ENCODE measurements at regions not wholly inside any gene's neighbourhood (a gene's known extent, or its start where the extent isn't known, plus 50 kb on each side); places are given as distances from the start of the nearest gene placed in this dataset.
"Not testable (repeated sequence)": the region's sequence is repeated elsewhere in the genome, so short reads cannot be mapped to it uniquely, and the experiment has no call there.

- no peak for ATAC-seq
- Mint-ChIP-seq H3K36me3 (peaks cover under 1 to 2% of the 10 kb centered on the region in 2 donors), H3K9me3 (peaks cover 0 to under 1% of the 10 kb centered on the region in 2 donors), H3K27ac (no peak overlapping the region)
- no peak for DNase-seq (ENCODE audit: low spot score in 2 of 2)
Observed at GRCh38 chr22:23452231-23453010, 127.7 kb downstream of the IGLL1 start.

GRCh38 chr22:23451452-23452230 is 128.4 kb downstream of the IGLL1 start:
- ATAC-seq (peak; percentile 77 to 92), DNase-seq (ENCODE audit: low spot score in 2 of 2) (peak in 1 of 2 donors; percentile 21)
- not testable (repeated sequence) for H3K9me3 Mint-ChIP-seq, H3K36me3 Mint-ChIP-seq, H3K27ac Mint-ChIP-seq

- H3K27ac Mint-ChIP-seq; H3K9me3 Mint-ChIP-seq; DNase-seq (ENCODE audit: low spot score in 2 of 2); ATAC-seq: not testable (repeated sequence)
- peaks cover 12 to 13% of the 10 kb centered on the region in 2 donors for H3K36me3 Mint-ChIP-seq
Observed at GRCh38 chr22:23450821-23451220, 129.3 kb downstream of the IGLL1 start.

GRCh38 chr22:23450434-23450795 is 129.7 kb downstream of the IGLL1 start:
- peaks cover 12 to 13% of the 10 kb centered on the region in 2 donors for H3K36me3 Mint-ChIP-seq
- no peak overlapping the region for H3K27ac Mint-ChIP-seq
- DNase-seq (ENCODE audit: low spot score in 2 of 2): no peak
- no peak for ATAC-seq
- peaks cover 9% of the 10 kb centered on the region in 2 donors for H3K9me3 Mint-ChIP-seq

- ATAC-seq; DNase-seq (ENCODE audit: low spot score in 2 of 2); H3K27ac Mint-ChIP-seq; H3K9me3 Mint-ChIP-seq: not testable (repeated sequence)
- H3K36me3 Mint-ChIP-seq: peaks cover 12 to 13% of the 10 kb centered on the region in 2 donors
Observed at GRCh38 chr22:23449748-23450433, 130.2 kb downstream of the IGLL1 start.

- peaks cover 12 to 13% of the 10 kb centered on the region in 2 donors for H3K36me3 Mint-ChIP-seq
- peak in 1 of 2 donors; percentile 68 for ATAC-seq
- not testable (repeated sequence) for DNase-seq (ENCODE audit: low spot score in 2 of 2); H3K9me3 Mint-ChIP-seq; H3K27ac Mint-ChIP-seq
Observed at GRCh38 chr22:23448499-23449288, 131.4 kb downstream of the IGLL1 start.

GRCh38 chr22:23446796-23447350 is 133.2 kb downstream of the IGLL1 start:
- ATAC-seq (no peak), DNase-seq (ENCODE audit: low spot score in 2 of 2) (no peak)
- no peak overlapping the region for H3K27ac Mint-ChIP-seq
- H3K9me3 Mint-ChIP-seq: peaks cover 9% of the 10 kb centered on the region in 2 donors
- H3K36me3 Mint-ChIP-seq: peaks cover 12 to 13% of the 10 kb centered on the region in 2 donors

- not testable (repeated sequence) for DNase-seq (ENCODE audit: low spot score in 2 of 2); H3K9me3 Mint-ChIP-seq; H3K27ac Mint-ChIP-seq; ATAC-seq
- H3K36me3 Mint-ChIP-seq: peaks cover 12 to 13% of the 10 kb centered on the region in 2 donors
Observed at GRCh38 chr22:23446194-23446593, 133.9 kb downstream of the IGLL1 start.

GRCh38 chr22:23443905-23444304 is 136.2 kb downstream of the IGLL1 start:
- not testable (repeated sequence) for ATAC-seq; DNase-seq (ENCODE audit: low spot score in 2 of 2); H3K9me3 Mint-ChIP-seq; H3K27ac Mint-ChIP-seq
- H3K36me3 Mint-ChIP-seq: peaks cover 12 to 13% of the 10 kb centered on the region in 2 donors

- not testable (repeated sequence) for DNase-seq (ENCODE audit: low spot score in 2 of 2); H3K27ac Mint-ChIP-seq; H3K9me3 Mint-ChIP-seq; H3K36me3 Mint-ChIP-seq; ATAC-seq
Observed at GRCh38 chr22:23439581-23439980, 140.5 kb downstream of the IGLL1 start.

- H3K36me3 Mint-ChIP-seq: no peaks in the 10 kb centered on the region
- no peaks in the 10 kb centered on the region for H3K9me3 Mint-ChIP-seq
- no peak overlapping the region for H3K27ac Mint-ChIP-seq
- no peak for ATAC-seq
- no peak for DNase-seq (ENCODE audit: low spot score in 2 of 2)
Observed at GRCh38 chr22:23438216-23438615, 141.9 kb downstream of the IGLL1 start.

GRCh38 chr22:23437779-23438178 is 142.3 kb downstream of the IGLL1 start:
- H3K9me3 Mint-ChIP-seq: no peaks in the 10 kb centered on the region
- no peak overlapping the region for H3K27ac Mint-ChIP-seq
- DNase-seq (ENCODE audit: low spot score in 2 of 2) (no peak), ATAC-seq (no peak)
- H3K36me3 Mint-ChIP-seq: no peaks in the 10 kb centered on the region

- not testable (repeated sequence) for H3K27ac Mint-ChIP-seq; ATAC-seq; H3K9me3 Mint-ChIP-seq; DNase-seq (ENCODE audit: low spot score in 2 of 2); H3K36me3 Mint-ChIP-seq
Observed at GRCh38 chr22:23437107-23437395, 143.0 kb downstream of the IGLL1 start.

GRCh38 chr22:23436354-23437106 is 143.6 kb downstream of the IGLL1 start:
- not testable (repeated sequence) for H3K9me3 Mint-ChIP-seq; H3K27ac Mint-ChIP-seq; H3K36me3 Mint-ChIP-seq; DNase-seq (ENCODE audit: low spot score in 2 of 2); ATAC-seq

- not testable (repeated sequence) for H3K36me3 Mint-ChIP-seq; DNase-seq (ENCODE audit: low spot score in 2 of 2); ATAC-seq; H3K27ac Mint-ChIP-seq; H3K9me3 Mint-ChIP-seq
Observed at GRCh38 chr22:23435186-23435585, 144.9 kb downstream of the IGLL1 start.
